HG03175 (cell line): ENCODE measurements at regions not wholly inside any gene's neighbourhood (a gene's known extent, or its start where the extent isn't known, plus 50 kb on each side); places are given as distances from the start of the nearest gene placed in this dataset.

Experiments
- ATAC-seq: cut with Tn5 transposase; IDR thresholded peaks from one replicate; pipeline ENCODE4 v1.9.1; 2021; ENCODE audit warnings: mild to moderate bottlenecking, moderate library complexity; ENCODE audit not compliant: unreplicated experiment

DNA sequence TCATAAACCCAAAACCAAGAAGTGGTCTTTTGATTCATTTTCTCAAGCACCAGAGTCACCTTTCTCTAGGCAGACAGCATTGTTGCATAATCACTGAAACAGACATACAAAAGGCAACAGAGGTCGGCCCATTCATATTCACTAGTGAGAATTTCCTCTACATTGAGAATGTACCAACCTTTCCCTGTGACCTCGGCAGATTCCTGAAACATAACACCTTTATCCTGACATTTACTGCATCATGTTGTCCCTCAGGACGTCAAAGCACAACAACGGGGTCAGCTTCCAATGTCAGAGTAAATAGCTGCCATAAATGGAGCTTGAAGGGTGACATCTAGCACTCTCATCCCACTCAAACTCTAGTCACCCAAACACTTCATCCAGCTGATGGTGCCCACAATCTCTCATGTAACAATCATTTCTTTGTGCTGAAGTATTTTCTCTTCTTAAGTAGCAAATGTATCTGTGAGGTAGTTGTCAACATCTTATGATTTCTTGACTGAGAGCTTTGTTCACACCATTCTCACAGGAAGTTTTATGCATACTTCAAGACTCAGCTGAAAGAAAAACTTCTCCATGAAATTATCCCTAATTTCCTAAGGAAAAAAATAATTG is 802.6 kb upstream of the CHAC2 start:
- no peak for ATAC-seq

DNA sequence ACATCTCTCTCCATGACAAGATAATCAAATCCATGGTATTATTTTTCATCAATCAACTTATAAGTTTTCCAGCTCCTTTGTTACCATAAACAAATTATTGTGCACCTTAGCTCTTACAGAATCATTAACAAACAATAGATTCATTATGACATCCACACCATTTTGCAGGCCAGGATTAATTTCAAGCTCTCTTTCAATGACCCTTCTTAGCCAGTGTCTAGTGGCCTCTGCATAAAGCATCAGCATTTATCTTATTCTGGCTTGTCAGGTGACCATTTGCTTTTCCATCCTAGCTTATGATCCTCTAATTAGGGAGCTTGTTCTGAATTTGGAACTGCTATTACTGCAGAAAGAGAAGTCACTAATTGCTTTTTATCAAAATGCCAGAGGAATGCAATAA is 806.2 kb upstream of the CHAC2 start:
- no peak for ATAC-seq

DNA sequence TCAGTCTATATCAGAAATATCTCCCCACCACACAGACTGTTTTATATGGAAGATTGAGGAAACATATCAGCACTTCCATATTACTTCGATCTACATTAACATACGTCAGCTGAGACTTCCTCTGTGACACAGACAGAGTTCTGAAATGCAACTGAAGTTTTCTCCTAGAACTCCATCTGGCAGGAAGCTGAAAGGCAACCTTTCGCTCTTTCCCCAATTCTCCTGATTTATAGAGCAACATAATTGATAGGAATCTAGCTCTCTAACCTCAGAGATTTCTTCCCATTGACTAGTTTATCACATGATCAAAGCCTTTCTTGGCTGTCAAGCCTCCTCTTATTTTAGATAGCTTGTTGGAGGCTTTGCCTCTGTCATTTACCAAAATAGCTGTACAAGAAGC is 806.7 kb upstream of the CHAC2 start:
- no peak for ATAC-seq

DNA sequence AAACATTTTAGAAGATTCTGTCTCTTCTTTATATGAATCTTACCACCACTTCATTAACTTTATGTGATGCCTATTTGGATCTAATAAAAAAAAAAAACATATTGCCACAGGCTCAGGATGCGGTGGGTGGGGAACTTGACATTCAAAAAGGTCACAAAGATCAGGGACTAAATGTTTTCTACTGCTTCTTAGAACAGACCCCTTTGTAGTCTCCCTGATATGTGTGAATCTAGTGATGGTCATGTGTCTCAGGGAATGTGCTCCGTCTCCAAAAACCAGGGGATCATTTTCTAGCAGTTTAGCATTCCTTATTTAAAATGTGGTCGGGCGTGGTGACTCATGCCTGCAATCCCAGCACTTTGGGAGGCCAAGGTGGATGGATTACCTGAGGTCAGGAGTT is 807.8 kb upstream of the CHAC2 start:
- no peak for ATAC-seq

DNA sequence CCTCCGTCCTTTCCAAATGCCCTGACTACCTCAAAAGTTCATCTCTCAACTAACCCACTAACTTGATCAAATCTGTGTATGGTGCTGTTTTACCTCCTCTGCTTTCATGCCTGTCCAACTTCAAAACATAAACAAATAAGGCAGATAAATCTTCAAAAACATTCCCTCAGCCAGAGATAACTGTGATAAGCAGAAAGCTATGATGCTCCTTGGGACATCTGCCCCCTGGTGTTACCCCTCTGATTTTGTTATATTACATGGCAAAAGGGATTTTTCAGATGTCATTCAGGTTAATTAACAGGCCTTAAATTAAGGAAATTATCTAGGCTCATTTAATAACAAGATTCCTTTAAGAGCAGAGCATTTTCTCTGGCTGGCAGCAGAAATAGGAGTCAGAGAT is 810.8 kb upstream of the CHAC2 start:
- no peak for ATAC-seq

DNA sequence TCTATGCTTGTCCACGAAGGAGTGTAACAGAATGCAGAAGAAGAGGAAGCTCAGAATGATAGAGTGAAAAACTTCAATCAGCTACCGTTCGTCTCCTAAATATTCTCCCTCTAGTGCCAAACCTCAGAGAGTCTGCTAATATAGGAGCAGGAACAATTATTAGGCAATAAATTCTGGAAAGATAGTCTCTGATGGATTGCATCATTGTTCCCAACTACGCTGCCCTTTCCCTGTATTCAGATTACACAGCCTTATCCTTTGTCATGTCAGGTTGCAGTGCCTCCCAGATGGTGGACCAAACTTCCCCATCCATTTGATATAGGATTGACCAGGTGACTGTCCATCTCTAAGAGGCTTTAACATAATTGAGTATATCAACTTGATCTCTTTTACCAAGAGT is 811.5 kb upstream of the CHAC2 start:
- no peak for ATAC-seq

DNA sequence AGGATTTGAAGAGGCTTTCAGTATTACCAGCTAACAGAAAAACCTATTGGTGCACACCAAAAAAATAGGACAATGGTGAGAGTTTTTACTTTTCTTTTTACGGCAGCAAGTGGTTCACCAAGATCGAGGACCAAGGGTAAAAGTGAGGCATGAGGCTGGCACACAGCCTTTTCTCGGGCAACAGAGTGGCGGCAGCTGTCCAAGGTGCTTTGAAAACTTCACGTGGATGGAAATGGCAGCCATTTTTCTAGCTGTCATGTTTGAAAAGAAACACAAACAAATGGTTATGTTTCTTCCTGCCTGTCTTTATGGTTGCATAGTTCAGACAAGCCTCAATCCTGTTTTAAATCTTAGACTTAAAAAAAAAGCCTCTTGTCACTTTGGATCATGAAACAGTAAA is 812.5 kb upstream of the CHAC2 start:
- no peak for ATAC-seq

DNA sequence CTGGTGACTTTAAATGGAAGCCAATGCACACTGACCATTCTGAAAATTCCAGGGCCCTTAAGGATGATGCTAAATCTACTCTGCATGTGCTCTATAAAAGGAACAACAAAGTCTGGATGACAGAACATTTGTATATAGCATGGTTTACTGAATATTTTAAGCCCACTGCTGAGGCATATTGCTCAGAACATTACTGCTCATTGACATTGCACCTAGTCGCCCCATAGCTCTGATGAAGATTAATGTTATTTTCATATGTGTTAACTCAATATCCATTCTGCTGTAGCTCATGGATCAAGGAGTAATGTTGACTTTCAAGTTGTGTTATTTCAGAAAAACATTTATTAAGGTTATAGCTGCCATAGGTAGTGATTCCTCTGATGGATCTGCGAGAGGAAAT is 827.5 kb upstream of the CHAC2 start:
- ATAC-seq = no peak

DNA sequence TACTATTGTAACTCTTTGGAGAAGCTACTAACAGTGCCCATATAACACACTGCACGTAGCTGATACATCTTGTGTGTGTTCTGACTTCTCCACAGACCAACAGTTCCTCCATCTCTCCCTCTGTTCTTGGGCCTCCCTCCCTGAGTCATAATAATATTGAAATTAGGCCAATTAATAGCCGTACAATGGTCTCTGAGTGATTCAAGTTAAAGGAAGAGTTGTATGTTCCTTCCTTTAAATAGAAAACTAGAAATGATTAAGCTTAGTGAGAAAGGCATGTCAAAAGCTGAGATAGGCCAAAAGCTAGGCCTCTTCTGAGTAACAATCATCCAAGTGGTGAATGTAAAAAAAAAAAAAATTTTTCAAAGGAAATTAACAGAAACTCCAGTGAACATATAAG is 828.4 kb upstream of the CHAC2 start:
- ATAC-seq = no peak

DNA sequence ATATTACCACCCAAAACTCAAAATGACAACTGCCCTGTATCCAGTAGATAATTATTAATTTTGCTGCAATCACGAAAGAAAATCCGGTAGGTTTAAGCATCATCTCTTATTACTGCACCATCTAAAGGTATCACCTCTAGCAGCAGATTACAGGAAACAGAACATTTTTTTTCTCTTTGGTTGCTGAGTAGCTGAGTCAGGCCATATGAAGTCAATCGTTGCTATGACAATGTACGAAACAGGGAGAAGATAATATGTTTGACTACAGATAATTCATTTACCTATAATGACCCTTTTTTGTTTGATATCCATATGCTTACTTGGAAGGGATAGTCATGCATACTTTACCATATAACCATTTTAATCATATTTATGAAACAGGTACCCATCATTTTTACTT is 831.6 kb upstream of the CHAC2 start:
- no peak for ATAC-seq

DNA sequence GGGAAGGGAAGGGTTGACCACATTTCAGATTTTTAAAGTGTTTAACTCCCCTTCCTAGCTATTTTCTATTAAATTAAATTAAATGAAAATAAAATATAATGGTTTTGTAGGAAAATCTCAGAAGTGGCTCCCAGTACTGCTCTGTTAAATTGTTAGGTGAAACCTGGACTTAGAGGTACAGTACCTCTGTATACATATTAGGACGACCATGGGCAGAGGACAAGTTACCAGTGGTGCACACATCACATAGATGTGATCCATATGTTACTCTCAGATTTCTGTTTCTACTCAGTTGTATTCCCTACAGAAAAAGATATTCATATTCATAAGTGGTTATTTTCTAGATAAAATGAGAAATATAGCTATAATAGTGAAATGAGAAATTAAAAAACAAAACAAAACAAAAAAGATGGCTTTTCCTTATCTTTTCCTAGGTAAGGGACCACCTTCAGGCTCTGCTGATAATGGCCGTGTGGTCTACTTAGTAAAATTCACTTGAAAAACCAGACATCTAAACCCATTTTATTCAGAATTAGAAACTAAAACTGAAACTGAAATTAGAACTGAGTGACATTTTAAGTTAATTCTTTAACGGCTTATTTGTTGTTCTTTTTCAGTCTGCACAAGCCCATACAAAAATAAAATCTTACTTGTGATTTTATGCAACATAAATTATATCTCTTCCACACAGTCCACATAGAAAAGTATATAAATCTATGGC is 832.5 kb upstream of the CHAC2 start:
- ATAC-seq = peak; percentile 22

DNA sequence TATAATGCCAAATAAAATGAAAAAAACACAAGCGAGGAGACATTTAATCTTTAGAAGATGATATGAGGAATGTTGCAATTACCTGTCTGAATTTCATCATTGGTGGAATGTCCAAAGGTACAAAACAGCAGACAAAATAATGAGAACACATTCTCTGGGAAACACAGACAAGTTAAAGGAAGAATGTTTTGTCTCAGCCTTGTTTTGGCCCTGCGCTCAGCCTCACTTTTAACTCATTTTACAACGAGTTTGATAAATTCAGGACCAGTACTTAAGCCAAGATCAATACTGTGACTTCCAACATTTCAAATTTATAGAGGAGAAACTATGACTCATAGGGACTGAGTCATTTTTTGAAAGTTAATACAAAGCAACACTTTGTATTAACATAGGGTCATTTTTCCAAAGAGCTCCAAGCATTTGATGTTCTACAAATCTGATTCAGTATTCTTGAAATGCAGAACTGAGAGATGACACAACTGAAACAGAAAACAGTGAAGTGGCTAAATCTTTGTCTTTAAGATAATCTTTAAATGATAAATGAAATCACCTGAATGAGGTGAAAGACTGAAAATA is 833.2 kb upstream of the CHAC2 start:
- peak; percentile 62 for ATAC-seq

DNA sequence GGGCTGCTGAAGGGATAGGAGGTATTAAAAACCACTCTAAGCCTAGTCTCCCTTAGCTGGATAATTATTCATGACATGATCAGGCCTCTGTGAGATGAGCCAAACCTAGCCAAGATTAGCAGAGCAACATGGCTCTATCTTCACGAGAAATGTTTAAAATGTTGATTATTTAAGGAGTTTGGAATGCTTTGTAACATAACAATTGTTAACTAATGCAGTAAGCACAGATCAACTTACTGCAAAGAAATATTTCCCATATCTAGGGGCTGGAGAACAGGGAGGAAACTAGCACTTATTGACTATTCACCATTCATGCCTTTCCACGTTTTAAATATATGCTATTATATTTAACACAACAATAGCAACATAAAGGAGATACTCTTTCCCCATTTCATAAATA is 833.7 kb upstream of the CHAC2 start:
- ATAC-seq = no peak

DNA sequence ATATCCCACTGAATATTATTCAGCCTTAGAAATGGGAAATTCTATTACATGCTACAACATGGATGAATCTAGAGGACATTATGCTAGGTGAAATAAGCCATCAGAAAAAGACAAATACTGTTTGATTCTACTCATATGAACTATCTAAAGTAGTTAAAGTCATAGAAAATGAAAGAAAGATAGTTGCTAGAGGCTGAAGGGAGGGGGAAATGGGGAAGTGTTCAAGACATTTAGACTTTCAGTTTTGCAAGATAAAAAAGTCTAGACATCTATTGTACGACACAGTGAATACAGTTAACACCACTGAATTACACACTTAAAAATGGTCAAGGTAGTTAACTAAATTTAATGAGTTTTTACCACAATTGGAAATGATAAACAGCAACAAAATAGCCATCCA is 835.9 kb upstream of the CHAC2 start:
- peak; percentile 68 for ATAC-seq

DNA sequence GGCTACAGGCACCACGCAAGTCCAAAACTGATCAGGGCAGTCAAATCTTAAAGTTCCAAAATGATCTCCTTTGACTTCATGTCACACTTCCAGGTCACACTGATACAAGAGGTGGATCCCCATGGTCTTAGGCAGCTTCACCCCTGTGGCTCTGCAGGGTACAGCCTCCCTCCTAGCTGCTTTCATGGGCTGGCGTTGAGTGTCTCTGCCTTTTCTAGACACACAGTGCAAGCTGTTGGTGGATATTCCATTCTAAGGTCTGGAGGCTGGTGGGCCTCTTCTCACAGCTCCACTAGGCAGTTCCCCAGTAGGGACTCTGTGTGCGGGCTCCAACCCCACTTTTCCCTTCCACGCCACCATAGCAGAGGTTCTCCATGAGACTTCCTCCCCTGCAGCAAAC is 838.2 kb upstream of the CHAC2 start:
- no peak for ATAC-seq

DNA sequence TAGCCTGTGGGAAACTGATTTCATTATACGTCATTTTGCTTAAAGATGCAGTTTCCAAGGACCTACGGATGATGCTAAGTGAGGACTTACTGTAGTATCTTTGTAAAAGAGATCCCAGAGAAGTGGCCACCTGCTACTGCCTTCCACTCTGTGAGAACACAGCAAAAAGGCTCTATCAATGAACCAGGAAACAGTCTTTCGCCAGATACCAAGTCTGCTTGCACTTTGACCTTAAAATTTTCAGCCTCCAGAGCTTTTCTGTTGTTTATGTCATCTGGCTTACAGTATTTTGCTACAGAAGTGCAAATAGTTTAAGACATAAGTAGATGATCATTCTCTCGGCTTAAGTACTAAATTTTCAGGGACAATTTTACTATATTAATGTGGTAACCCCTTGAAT is 847.9 kb upstream of the CHAC2 start:
- no peak for ATAC-seq

DNA sequence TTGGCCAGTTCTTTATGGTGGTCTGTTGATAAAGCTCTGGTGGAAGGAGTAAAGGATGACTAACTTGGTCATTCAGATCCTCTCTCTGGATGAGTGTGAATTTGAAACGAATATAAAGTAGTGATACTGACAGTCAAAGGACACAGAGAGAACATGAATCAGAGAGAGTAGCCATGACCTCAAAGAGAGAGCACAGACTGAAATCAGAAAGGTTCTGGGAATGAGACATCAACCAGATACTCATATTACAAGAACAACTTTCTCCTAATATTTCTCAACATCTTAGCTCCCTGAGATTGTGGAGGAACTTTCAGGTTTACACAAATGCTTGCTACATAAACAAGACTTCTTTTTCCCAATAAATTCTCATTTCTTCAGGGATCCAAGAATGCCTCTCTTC is 849.1 kb upstream of the CHAC2 start:
- ATAC-seq = no peak

DNA sequence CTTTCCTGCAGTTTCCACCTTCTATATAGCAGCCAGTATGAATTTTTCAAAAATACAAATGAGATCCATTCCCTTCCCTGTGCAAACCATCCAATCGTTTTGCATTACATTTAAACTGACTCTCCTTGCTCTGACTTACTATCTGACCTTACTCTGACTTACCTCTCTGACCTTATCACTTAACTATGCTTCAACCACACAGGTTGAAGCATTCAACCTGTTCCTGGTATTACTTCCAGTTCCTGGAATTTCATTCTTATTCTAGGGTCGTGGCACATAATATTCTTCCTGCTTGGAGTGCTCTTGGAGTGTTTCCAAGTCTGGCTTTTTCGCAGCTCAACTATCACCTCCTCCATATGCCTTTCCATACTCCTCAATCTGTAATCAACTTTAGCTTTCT is 850.6 kb upstream of the CHAC2 start:
- no peak for ATAC-seq

DNA sequence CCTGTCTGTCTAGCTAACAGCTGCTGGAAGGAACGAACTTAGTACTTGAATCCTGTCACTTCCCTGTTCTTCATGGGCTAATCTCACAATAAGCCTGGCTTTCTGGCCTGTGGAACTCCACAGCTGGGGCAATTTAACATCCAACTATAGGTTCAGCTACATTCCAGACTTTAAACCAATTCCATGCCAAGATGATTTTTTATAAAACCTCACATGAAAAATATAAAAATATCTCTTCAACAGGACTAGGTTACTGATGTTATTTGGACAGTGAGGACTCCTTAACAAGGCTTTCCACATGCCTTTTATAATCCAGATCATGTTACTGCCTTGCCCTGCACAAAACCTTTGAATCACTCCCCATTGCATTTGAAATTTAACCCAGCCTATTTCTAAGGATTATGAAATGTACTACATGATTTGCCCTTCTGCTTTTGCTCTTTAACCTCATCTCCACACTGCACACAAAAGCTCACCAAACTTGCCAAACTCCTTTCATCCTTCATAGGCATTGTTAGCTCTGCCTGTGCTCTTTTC is 863.2 kb upstream of the CHAC2 start:
- no peak for ATAC-seq

DNA sequence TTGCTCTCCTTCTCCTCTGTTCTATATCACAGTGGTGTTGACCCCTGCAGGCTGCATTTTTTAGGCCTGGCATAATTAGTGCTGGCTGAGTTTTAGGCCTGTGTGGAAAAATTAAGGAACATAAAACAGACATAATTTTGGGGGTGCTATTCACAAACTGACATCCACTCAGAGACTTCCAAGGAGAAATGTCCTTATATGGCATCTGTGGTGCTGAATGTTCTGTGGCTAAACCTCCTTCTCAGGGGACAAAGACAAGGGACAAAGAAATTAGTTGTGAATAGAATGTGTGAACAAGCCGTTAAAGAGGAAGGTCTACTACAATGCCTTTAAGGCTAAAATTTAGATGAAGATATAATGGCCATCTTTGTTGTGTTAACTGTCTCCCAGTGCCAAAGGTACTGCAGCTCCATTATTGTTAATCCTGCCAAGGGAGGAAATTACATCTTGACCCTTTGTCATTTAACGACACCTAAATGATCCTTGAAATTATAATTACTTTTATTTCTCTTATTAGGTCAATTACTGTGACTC is 870.0 kb upstream of the CHAC2 start:
- ATAC-seq = no peak

DNA sequence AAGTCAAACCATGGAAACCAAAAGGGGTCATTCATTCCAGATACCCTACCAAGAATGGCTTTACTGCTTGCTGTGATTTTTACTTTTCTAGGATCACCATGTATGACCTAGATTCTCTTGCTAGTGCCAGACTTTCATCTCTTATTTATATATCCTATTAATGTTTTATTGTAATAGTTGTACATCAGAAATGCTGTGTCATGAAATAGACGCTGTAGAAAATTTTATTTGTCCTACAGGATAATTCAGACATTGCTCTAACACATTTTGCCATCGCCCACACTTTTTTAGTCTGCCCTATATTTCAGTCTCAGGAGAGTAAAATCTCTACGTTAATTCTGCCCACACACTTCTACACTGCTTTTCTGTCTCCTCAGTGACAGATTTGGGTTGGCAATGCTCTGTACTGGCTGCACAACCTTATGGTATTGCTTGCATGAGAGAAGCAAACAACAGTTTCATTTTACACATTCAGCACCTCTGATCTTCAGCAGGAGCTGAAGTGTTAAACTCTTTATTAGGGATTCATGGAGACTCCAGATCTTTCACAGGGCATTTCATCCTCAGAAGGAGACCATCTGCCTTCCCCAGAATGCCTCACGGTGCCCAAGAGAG is 871.8 kb upstream of the CHAC2 start:
- ATAC-seq = no peak

DNA sequence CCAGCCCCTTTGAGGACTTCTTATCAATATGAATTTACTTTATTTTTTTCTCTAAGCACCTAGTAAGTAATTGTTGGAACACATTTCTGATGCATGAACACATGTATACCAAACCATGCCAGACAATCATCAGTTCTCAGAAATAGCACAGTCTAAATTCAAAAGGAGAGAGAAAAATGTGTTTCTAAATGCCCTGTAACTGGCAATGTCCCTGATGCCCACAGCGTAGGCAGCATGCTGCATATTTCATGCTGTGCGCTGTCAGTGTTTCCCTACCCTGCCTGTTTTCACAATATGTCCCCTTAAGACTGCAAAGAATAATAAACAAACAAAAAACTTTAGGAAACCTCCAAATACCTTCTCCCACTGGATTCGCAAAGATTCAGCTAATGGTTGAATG is 881.0 kb upstream of the CHAC2 start:
- ATAC-seq = no peak
